ENCODE measurements at regions not wholly inside any gene's neighbourhood (a gene's known extent, or its start where the extent isn't known, plus 50 kb on each side); places are given as distances from the start of the nearest gene placed in this dataset.

- TF ChIP-seq POLR2A (IDR thresholded peaks at IDR 0.05) = no peak
- TF ChIP-seq CTCF (IDR thresholded peaks at IDR 0.05) = no peak
These were observed 86.5 kb upstream of the RHOU start for GRCh38 chr1:228648647-228649383.
